Right cardiac atrium (tissue), 5 donors: ENCODE measurements at regions not wholly inside any gene's neighbourhood (a gene's known extent, or its start where the extent isn't known, plus 50 kb on each side); places are given as distances from the start of the nearest gene placed in this dataset.

Experiments used
- ATAC-seq, 2 donors: fragments of 200-7000 bp; cut with Tn5 transposase; one replicate each; pipeline versions ENCODE4 v1.8.0 to v1.9.1; 2020; ENCODE audit warnings: moderate library complexity in 2 of 2, mild to moderate bottlenecking in 1 of 2
- DNase-seq, 3 donors: peaks; one replicate each; pipeline ENCODE4 v3.0.0-alpha.2; 2020
- H3K27ac ChIP-seq: one replicate; pipeline ENCODE4 v1.5.1; 2013; ENCODE audit warnings: mild to moderate bottlenecking, low read length, control low read depth, moderate library complexity
- H3K27me3 ChIP-seq: one replicate; pipeline ENCODE4 v1.6.1; 2013; ENCODE audit not compliant: control insufficient read depth, insufficient read depth
- H3K4me1 ChIP-seq: one replicate; pipeline ENCODE4 v1.6.1; 2013; ENCODE audit warnings: low read length; ENCODE audit not compliant: control insufficient read depth, insufficient read depth
- H3K4me3 ChIP-seq: one replicate; pipeline ENCODE4 v1.5.1; 2013; ENCODE audit warnings: low read length, control low read depth
- H3K9me3 ChIP-seq: one replicate; pipeline ENCODE4 v1.6.1; 2013; ENCODE audit warnings: low read length; ENCODE audit not compliant: control insufficient read depth
- WGBS: extraction: QIAGEN DNeasy Blood & Tissue Kit; methylation state at CpG from one replicate; pipeline ENCODE4 v1.1.7; 2013; 5-methylcytosine and 5-hydroxymethylcytosine counted together
- intact Hi-C, 4 donors: fragments of 100-400 bp; cut with DNase I; formaldehyde crosslinking; loops; one replicate each; pipeline versions ENCODE4 v1.11.0 to v1.14.0; 2022 to 2023
- donor health status: healthy with polysubstance abuse.
- donor health status: DM: no; HTN: yes; CAD: no.
- donor health status: DM: no; HTN: no; CAD: no.
- donor health status: DM: no; HTN: yes; CAD: no; lungs with severe emphysema.
- donor health status: DM: yes; HTN: yes; CAD: no.

- Histone ChIP-seq H3K27me3 (no peaks in the 10 kb centered on the region), H3K9me3 (no peaks in the 10 kb centered on the region), H3K4me3 (no peak overlapping the region), H3K27ac (no peak overlapping the region), H3K4me1 (no peaks in the 10 kb centered on the region)
- DNase-seq = no peak
- intact Hi-C loops = no loop called here
- 52% methylated on average over 1 of the region's 1 CpG for WGBS
- ATAC-seq = no peak
Observed at GRCh38 chr2:155840661-155841060, 491.9 kb downstream of the NR4A2 start.

GRCh38 chr2:155839991-155840390, 492.5 kb downstream of the NR4A2 start:
- intact Hi-C loops = no loop called here
- H3K27ac ChIP-seq = no peak overlapping the region
- DNase-seq (no peak), ATAC-seq (no peak)
- H3K27me3 ChIP-seq = no peaks in the 10 kb centered on the region
- no peaks in the 10 kb centered on the region for H3K4me1 ChIP-seq
- 69% methylated on average over 2 of the region's 2 CpGs for WGBS
- no peak overlapping the region for H3K4me3 ChIP-seq
- no peaks in the 10 kb centered on the region for H3K9me3 ChIP-seq

- intact Hi-C loops = no loop called here
- Histone ChIP-seq H3K27me3 (no peaks in the 10 kb centered on the region), H3K4me1 (no peaks in the 10 kb centered on the region), H3K27ac (no peak overlapping the region), H3K9me3 (no peaks in the 10 kb centered on the region), H3K4me3 (no peak overlapping the region)
- ATAC-seq (no peak), DNase-seq (no peak)
- WGBS = 48% methylated on average over 3 of the region's 3 CpGs
Observed at GRCh38 chr2:155839436-155839835, 493.1 kb downstream of the NR4A2 start.

- 74% methylated on average over 1 of the region's 1 CpG for WGBS
- intact Hi-C loops = no loop called here
- Histone ChIP-seq H3K4me3 (no peak overlapping the region), H3K9me3 (no peaks in the 10 kb centered on the region), H3K27ac (no peak overlapping the region), H3K27me3 (no peaks in the 10 kb centered on the region), H3K4me1 (no peaks in the 10 kb centered on the region)
- ATAC-seq (no peak), DNase-seq (no peak)
Observed at GRCh38 chr2:155836439-155836838, 496.1 kb downstream of the NR4A2 start.

GRCh38 chr2:155830817-155831579, 501.5 kb downstream of the NR4A2 start:
- intact Hi-C loops = no loop called here
- Histone ChIP-seq H3K4me3 (no peak overlapping the region), H3K9me3 (no peaks in the 10 kb centered on the region), H3K4me1 (no peaks in the 10 kb centered on the region), H3K27ac (no peak overlapping the region), H3K27me3 (no peaks in the 10 kb centered on the region)
- no peak for ATAC-seq
- DNase-seq = no peak
- 66% methylated on average over 4 of the region's 4 CpGs for WGBS

GRCh38 chr2:155830351-155830750, 502.2 kb downstream of the NR4A2 start:
- H3K9me3 ChIP-seq = no peaks in the 10 kb centered on the region
- no peak for ATAC-seq
- no peaks in the 10 kb centered on the region for H3K4me1 ChIP-seq
- no peak for DNase-seq
- 85% methylated on average over 5 of the region's 5 CpGs for WGBS
- no peak overlapping the region for H3K27ac ChIP-seq
- H3K27me3 ChIP-seq = no peaks in the 10 kb centered on the region
- intact Hi-C loops = no loop called here
- no peak overlapping the region for H3K4me3 ChIP-seq

GRCh38 chr2:155825876-155826275, 506.6 kb downstream of the NR4A2 start:
- 57% methylated on average over 2 of the region's 2 CpGs for WGBS
- no peaks in the 10 kb centered on the region for H3K27me3 ChIP-seq
- H3K4me3 ChIP-seq = no peak overlapping the region
- no peaks in the 10 kb centered on the region for H3K4me1 ChIP-seq
- ATAC-seq (no peak), DNase-seq (no peak)
- H3K9me3 ChIP-seq = no peaks in the 10 kb centered on the region
- H3K27ac ChIP-seq = no peak overlapping the region
- intact Hi-C loops = no loop called here

GRCh38 chr2:155815851-155816250, 516.7 kb downstream of the NR4A2 start:
- intact Hi-C loops = loop anchor here in 1 of 4 donors (10.0 kb wide), 1 partner anchor 109 kb away; no protein-coding TSS in a partner anchor
- ATAC-seq = no peak
- Histone ChIP-seq H3K27ac (no peak overlapping the region), H3K9me3 (no peaks in the 10 kb centered on the region), H3K27me3 (no peaks in the 10 kb centered on the region), H3K4me3 (no peak overlapping the region), H3K4me1 (no peaks in the 10 kb centered on the region)
- DNase-seq = no peak

- Histone ChIP-seq H3K4me1 (no peaks in the 10 kb centered on the region), H3K9me3 (no peaks in the 10 kb centered on the region), H3K27ac (no peak overlapping the region), H3K4me3 (no peak overlapping the region), H3K27me3 (no peaks in the 10 kb centered on the region)
- no peak for ATAC-seq
- 85% methylated on average over 1 of the region's 1 CpG for WGBS
- DNase-seq = no peak
- intact Hi-C loops = loop anchor here in 1 of 4 donors (10.0 kb wide), 1 partner anchor 110 kb away; no protein-coding TSS in a partner anchor
Observed at GRCh38 chr2:155815275-155815674, 517.2 kb downstream of the NR4A2 start.

- Histone ChIP-seq H3K4me3 (no peak overlapping the region), H3K27ac (no peak overlapping the region), H3K27me3 (no peaks in the 10 kb centered on the region), H3K4me1 (no peaks in the 10 kb centered on the region), H3K9me3 (no peaks in the 10 kb centered on the region)
- DNase-seq (no peak), ATAC-seq (no peak)
- intact Hi-C loops = loop anchor here in 1 of 4 donors (10.0 kb wide), 1 partner anchor 114 kb away; no protein-coding TSS in a partner anchor
- 62% methylated on average over 1 of the region's 1 CpG for WGBS
Observed at GRCh38 chr2:155810411-155810810, 522.1 kb downstream of the NR4A2 start.

- no peaks in the 10 kb centered on the region for H3K27me3 ChIP-seq
- WGBS = 78% methylated on average over 5 of the region's 5 CpGs
- no peak overlapping the region for H3K27ac ChIP-seq
- DNase-seq (no peak), ATAC-seq (no peak)
- intact Hi-C loops = no loop called here
- no peaks in the 10 kb centered on the region for H3K9me3 ChIP-seq
- no peak overlapping the region for H3K4me3 ChIP-seq
- H3K4me1 ChIP-seq = no peaks in the 10 kb centered on the region
Observed at GRCh38 chr2:155802888-155803287, 529.6 kb downstream of the NR4A2 start.

- 86% methylated on average over 1 of the region's 1 CpG for WGBS
- no peak for DNase-seq
- peaks cover 2% of the 10 kb centered on the region for H3K9me3 ChIP-seq
- H3K27ac ChIP-seq = no peak overlapping the region
- intact Hi-C loops = no loop called here
- no peaks in the 10 kb centered on the region for H3K4me1 ChIP-seq
- H3K27me3 ChIP-seq = no peaks in the 10 kb centered on the region
- no peak for ATAC-seq
- H3K4me3 ChIP-seq = no peak overlapping the region
Observed at GRCh38 chr2:155792666-155793065, 539.9 kb downstream of the NR4A2 start.
